ENCODE measurements at regions not wholly inside any gene's neighbourhood (a gene's known extent, or its start where the extent isn't known, plus 50 kb on each side); places are given as distances from the start of the nearest gene placed in this dataset.

DNA sequence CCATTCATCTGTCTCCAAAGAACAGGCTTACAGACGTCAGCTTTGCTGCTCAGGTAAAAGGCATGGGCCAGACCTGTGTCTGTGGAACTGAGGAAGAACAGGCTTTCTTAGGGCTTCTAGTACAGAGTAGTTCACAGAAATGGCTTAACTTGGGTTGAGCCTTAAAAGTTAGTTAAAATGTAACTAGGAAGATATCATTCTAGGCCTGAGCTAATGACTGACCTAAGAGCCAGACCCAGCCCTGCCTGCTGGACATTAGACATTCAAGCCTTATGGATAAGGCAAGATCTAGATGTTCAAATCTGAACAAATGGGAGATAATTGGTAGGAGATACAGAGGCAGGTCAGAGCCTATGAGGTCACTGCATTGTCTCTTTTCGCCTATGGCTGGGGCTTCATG, 73.9 kb upstream of the SLC14A2 start (continued):
- TF ChIP-seq, protein P1, sequence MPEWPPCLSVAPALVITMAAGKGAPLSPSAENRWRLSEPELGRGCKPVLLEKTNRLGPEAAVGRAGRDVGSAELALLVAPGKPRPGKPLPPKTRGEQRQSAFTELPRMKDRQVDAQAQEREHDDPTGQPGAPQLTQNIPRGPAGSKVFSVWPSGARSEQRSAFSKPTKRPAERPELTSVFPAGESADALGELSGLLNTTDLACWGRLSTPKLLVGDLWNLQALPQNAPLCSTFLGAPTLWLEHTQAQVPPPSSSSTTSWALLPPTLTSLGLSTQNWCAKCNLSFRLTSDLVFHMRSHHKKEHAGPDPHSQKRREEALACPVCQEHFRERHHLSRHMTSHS (tag by site-specific recombination; IDR thresholded peaks at IDR 0.05) = no peak
- no peak for TF ChIP-seq ZNF184 (tag by site-specific recombination; IDR thresholded peaks at IDR 0.05)
- TF ChIP-seq YY1 (tag by site-specific recombination; IDR thresholded peaks at IDR 0.05) = no peak
- TF ChIP-seq ZNF146 (tag by site-specific recombination; IDR thresholded peaks at IDR 0.05) = no peak
- no peak for TF ChIP-seq HOXA7 (CRISPR knock-in tag; IDR thresholded peaks at IDR 0.05; ENCODE audit: borderline replicate concordance)
- no peak for TF ChIP-seq ZNF341 (tag by site-specific recombination; IDR thresholded peaks at IDR 0.05; ENCODE audit: low read depth)
- TF ChIP-seq ZEB2 (tag by site-specific recombination; IDR thresholded peaks at IDR 0.05) = no peak
- no peak for TF ChIP-seq SALL2 (tag by site-specific recombination; IDR thresholded peaks at IDR 0.05; ENCODE audit: borderline replicate concordance)
- TF ChIP-seq ZSCAN23 (tag by site-specific recombination; IDR thresholded peaks at IDR 0.05) = no peak

DNA sequence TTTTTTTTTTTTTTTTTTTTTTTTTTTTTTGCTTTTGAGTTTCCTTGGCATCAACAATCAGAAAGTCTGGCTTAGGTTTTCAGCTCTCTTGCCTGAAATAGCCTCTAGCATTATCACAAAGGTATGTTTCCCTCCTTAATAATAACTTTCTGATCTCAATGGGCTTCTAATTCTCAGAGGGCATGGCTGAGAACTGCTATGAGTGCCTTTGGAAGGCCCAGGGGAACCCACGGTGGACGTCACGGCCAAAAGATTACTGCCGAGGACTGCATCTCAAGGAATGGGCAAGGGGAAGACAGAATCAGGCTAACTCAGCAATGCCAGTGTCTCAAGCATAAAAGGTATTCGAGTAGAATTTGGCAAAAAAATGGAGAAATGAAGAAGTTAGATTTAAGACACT, 73.2 kb upstream of the SLC14A2 start:
- no peaks in the 10 kb centered on the region; the same call in none of the 2 replicates for H3K9me3 ChIP-seq (ENCODE audit: control insufficient read depth, insufficient read depth, low read depth, low read length)
- no peak overlapping the region for H3K27ac ChIP-seq (ENCODE audit: extremely low read depth, low read depth, low read length)
- ChIA-PET POLR2A (no interaction called here), CTCF (interaction anchor here (0.7 kb wide), 1 partner anchor 25 kb away, joined by 3 read pairs; no protein-coding TSS in a partner anchor)
- H3K4me3 ChIP-seq (ENCODE audit: low read depth, low read length) = no peak overlapping the region
- H3K36me3 ChIP-seq (ENCODE audit: control insufficient read depth in 2 of 2, insufficient read depth in 1 of 2, low read length in 2 of 2) = no peaks in the 10 kb centered on the region
- no peaks in the 10 kb centered on the region for H3K4me1 ChIP-seq (ENCODE audit: control insufficient read depth, insufficient read depth, low read length)
- TF ChIP-seq ZNF211 (tag by site-specific recombination; IDR thresholded peaks at IDR 0.05; ENCODE audit: low read depth) (no peak), ZBTB7A (tag by site-specific recombination; IDR thresholded peaks at IDR 0.05; ENCODE audit: low read depth) (no peak), HOXA7 (CRISPR knock-in tag; IDR thresholded peaks at IDR 0.05; ENCODE audit: borderline replicate concordance) (no peak), ZNF596 (tag by site-specific recombination; IDR thresholded peaks at IDR 0.05) (no peak), YY2 (tag by site-specific recombination; IDR thresholded peaks at IDR 0.05) (no peak), ZNF585B (tag by site-specific recombination; IDR thresholded peaks at IDR 0.05) (no peak), GLIS2 (tag by site-specific recombination; IDR thresholded peaks at IDR 0.05) (no peak)

DNA sequence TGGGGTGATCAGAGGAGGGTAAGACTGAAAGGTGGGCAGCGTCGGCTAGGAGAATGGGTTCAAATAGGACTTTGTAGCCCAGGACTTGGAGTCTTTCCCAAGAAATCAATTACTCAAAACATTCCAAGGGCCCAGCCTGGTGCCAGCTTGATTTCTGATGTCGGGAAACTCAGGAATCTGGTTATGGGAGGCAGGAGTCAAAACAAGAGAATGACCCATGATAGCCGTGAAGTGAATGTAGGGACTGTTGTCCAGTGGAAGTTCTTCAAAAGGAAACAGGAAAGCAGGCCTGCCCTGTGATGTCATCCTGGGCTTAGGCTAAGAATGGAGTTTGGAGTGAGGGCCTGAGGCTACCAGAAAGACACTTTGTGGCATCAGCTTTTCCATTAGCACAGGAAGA, 67.4 kb upstream of the SLC14A2 start:
- ChIA-PET CTCF (no interaction called here), POLR2A (no interaction called here)
- Histone ChIP-seq H3K4me3 (ENCODE audit: low read depth, low read length) (no peak overlapping the region), H3K36me3 (ENCODE audit: control insufficient read depth in 2 of 2, insufficient read depth in 1 of 2, low read length in 2 of 2) (no peaks in the 10 kb centered on the region), H3K27ac (ENCODE audit: extremely low read depth, low read depth, low read length) (no peak overlapping the region), H3K4me1 (ENCODE audit: control insufficient read depth, insufficient read depth, low read length) (no peaks in the 10 kb centered on the region), H3K9me3 (ENCODE audit: control insufficient read depth, insufficient read depth, low read depth, low read length) (no peaks in the 10 kb centered on the region; the same call in 1 of the 2 replicates)
- no peak for TF ChIP-seq ZNF350 (tag by site-specific recombination; IDR thresholded peaks at IDR 0.05)
- TF ChIP-seq ZNF530 (tag by site-specific recombination; IDR thresholded peaks at IDR 0.05; ENCODE audit: low read depth) = no peak
- no peak for TF ChIP-seq ZNF132 (tag by site-specific recombination; IDR thresholded peaks at IDR 0.05; ENCODE audit: borderline replicate concordance)
- no peak for TF ChIP-seq ZBTB26 (tag by site-specific recombination; optimal IDR thresholded peaks at IDR 0.05)
- no peak for TF ChIP-seq KLF8 (tag by site-specific recombination; IDR thresholded peaks at IDR 0.05)
- TF ChIP-seq ZBTB1 (tag by site-specific recombination; IDR thresholded peaks at IDR 0.05) = no peak
- TF ChIP-seq ZNF571 (tag by site-specific recombination; IDR thresholded peaks at IDR 0.05) = no peak
- TF ChIP-seq ZNF184 (tag by site-specific recombination; IDR thresholded peaks at IDR 0.05) = no peak
- TF ChIP-seq ZNF776 (tag by site-specific recombination; IDR thresholded peaks at IDR 0.05; ENCODE audit: borderline replicate concordance) = no peak
- no peak for TF ChIP-seq ZBTB20 (tag by site-specific recombination; IDR thresholded peaks at IDR 0.05)
- no peak for TF ChIP-seq ZNF560 (tag by site-specific recombination; IDR thresholded peaks at IDR 0.05; ENCODE audit: borderline replicate concordance)
- no peak for TF ChIP-seq ZNF561 (tag by site-specific recombination; IDR thresholded peaks at IDR 0.05; ENCODE audit: borderline replicate concordance)
- TF ChIP-seq ZNF664 (tag by site-specific recombination; IDR thresholded peaks at IDR 0.05) = no peak
- TF ChIP-seq OSR2 (tag by site-specific recombination; IDR thresholded peaks at IDR 0.05) = no peak
- TF ChIP-seq KLF9 (tag by site-specific recombination; IDR thresholded peaks at IDR 0.05; ENCODE audit: low read depth) = no peak

Measured in HEK293 (cell line).